Retinal pigment epithelial cell (primary cell): ENCODE measurements at regions not wholly inside any gene's neighbourhood (a gene's known extent, or its start where the extent isn't known, plus 50 kb on each side); places are given as distances from the start of the nearest gene placed in this dataset.

Source experiments
- DNase-seq: peaks from one replicate; pipeline ENCODE4 v3.0.0-alpha.2; 2010; ENCODE audit warnings: low read depth
- H3K4me3 ChIP-seq: 2 replicates; pipeline ENCODE4 v1.5.1; 2011; ENCODE audit warnings: mild to moderate bottlenecking, low read length, control low read depth, moderate library complexity
- TF ChIP-seq, protein P1 (sequence below): conservative IDR thresholded peaks from 2 replicates; pipeline ENCODE4 v1.5.1; 2011; ENCODE audit warnings: low read depth, low read length, control low read depth, inconsistent platforms

DNA sequence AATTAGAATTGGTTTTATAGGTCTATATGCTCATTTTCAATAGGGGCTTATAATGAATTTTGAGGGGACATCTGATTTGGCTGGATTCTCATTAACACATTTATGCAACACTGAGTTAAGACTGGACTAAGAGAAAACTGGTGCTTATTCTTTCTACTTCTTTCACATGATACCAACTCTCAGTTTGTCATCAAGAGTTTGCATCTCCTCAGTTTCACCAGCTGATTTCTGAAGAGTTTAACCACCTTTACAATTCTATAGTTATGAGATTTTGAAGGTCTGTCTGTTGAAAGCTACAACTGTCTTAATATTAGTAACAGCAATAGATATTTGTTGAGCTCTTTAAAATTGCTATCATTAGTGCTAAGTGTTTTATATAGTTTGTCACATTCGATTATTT lies 867.0 kb upstream of the SORCS1 start:
- TF ChIP-seq, protein P1, sequence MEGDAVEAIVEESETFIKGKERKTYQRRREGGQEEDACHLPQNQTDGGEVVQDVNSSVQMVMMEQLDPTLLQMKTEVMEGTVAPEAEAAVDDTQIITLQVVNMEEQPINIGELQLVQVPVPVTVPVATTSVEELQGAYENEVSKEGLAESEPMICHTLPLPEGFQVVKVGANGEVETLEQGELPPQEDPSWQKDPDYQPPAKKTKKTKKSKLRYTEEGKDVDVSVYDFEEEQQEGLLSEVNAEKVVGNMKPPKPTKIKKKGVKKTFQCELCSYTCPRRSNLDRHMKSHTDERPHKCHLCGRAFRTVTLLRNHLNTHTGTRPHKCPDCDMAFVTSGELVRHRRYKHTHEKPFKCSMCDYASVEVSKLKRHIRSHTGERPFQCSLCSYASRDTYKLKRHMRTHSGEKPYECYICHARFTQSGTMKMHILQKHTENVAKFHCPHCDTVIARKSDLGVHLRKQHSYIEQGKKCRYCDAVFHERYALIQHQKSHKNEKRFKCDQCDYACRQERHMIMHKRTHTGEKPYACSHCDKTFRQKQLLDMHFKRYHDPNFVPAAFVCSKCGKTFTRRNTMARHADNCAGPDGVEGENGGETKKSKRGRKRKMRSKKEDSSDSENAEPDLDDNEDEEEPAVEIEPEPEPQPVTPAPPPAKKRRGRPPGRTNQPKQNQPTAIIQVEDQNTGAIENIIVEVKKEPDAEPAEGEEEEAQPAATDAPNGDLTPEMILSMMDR, result no peak
- no peak overlapping the region for H3K4me3 ChIP-seq
- DNase-seq, result no peak

DNA sequence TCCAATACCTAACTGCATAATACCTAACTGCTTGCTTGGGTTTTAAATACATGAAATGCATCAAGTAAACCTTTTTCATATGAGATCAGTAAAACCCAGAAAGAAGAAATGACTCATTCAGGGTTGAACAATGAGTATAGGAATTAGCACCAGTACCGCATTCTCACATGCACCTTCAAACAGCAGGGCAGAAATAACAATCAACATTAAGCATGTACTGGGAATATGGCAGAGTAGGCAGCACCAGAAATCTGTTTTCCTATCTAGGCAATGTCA lies 850.3 kb upstream of the SORCS1 start:
- no peak overlapping the region for H3K4me3 ChIP-seq
- TF ChIP-seq, protein P1, result no peak
- DNase-seq, result no peak

DNA sequence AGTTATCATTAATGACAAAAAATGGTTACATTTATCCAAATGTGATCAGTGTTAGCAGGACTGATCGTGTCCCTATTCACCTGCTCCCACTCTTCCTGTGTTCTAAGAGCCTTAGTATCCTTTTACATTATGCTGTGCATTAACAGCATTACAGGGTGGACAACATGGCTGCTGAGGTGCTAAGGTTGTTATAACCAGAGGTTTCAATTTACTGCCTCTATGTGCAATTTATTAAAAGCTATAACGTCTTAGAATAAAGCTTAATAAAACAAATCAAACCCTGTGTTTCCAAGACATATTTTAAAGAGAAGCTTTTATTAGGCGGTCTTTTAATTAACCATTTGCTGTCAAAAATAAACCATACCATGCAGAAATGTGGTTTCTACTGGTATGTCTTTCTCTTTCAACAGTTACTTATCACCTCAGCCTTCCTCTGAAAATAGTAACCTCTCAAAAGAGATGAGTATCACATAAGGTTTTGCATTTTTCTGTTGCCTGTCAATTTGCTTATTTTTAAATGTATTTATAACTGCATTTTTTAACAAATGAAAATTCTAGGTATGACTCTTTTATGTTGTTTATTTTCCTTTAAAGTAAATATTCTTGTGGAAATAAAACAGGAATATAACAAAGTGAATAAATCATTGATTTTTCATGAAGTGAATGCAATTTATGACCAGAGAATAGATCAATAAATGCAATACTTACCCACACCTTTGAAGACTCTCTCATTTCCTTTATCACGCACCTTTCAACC lies 849.8 kb upstream of the SORCS1 start:
- TF ChIP-seq, protein P1, result no peak
- no peak overlapping the region for H3K4me3 ChIP-seq

GRCh38 chr10:108005627-108006026 lies 841.1 kb upstream of the SORCS1 start:
- no peak for DNase-seq
- TF ChIP-seq, protein P1, result no peak

More for the DNA sequence above, 849.8 kb upstream of the SORCS1 start:
- DNase-seq, result no peak

GRCh38 chr10:108003576-108003975 lies 839.1 kb upstream of the SORCS1 start:
- no peak overlapping the region for H3K4me3 ChIP-seq
- TF ChIP-seq, protein P1, result no peak
- DNase-seq, result no peak

More at GRCh38 chr10:108005627-108006026, 841.1 kb upstream of the SORCS1 start:
- no peak overlapping the region for H3K4me3 ChIP-seq

DNA sequence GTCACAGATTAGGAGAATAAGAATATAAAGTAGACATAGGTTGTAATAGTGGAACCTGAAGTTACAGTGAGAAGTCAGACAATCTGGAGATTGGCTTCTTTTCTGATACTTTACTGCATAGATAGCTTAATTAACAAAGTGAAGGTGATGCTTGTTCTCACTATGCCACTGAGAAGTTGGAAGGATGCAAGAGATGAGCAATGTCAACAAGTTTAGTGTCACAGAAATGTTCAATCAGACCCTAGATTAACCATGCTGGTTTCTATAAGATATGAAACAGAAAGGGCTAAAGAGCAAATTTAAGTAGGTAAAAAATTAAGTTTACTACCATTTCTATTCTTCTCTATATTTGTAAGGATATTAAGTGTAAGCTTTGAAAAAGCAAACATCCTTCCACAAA lies 838.6 kb upstream of the SORCS1 start:
- H3K4me3 ChIP-seq, result no peak overlapping the region
- TF ChIP-seq, protein P1, result no peak
- no peak for DNase-seq

DNA sequence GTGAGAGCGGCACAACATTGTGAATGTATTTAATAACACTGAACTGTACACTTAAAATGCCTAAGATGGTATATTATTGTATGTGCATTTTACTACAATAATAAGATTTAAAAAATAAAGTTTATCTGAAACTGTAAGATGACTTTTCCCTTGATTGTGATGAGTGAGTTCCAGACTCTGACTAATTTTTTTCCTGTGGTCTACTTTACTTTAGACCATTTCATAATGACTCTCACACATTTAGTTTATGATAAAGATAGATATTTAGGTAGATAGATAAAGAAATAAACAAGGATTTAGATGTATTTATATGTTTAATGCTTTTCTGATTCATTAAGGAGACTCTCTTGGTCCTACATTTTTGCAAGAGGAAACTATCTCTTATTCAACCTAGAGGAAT lies 835.9 kb upstream of the SORCS1 start:
- TF ChIP-seq, protein P1, result no peak
- no peak for DNase-seq
- H3K4me3 ChIP-seq, result no peak overlapping the region
